ENCODE measurements at regions not wholly inside any gene's neighbourhood (a gene's known extent, or its start where the extent isn't known, plus 50 kb on each side); places are given as distances from the start of the nearest gene placed in this dataset.

GRCh38 chr1:191575746-191576145 lies 582.5 kb upstream of the RGS18 start:
- H3K56ac ChIP-seq (ENCODE audit: insufficient read length, low read depth, low read length): no peak overlapping the region
- no peak overlapping the region for H3K4me3 Mint-ChIP-seq
- H2BK12ac ChIP-seq (ENCODE audit: insufficient read length, low read depth, low read length): no peak overlapping the region
- H2BK5ac ChIP-seq (ENCODE audit: insufficient read length, low read length): no peak overlapping the region
- no peak overlapping the region for H2BK20ac ChIP-seq (ENCODE audit: low read depth, low read length, poor library complexity, severe bottlenecking)
- no peaks in the 10 kb centered on the region for H3K4me1 ChIP-seq (ENCODE audit: insufficient read depth, low read length)
- no peak overlapping the region for H2BK120ac ChIP-seq (ENCODE audit: low read depth, low read length, poor library complexity, severe bottlenecking)
- no peak overlapping the region for H3K4me2 ChIP-seq (ENCODE audit: insufficient read depth, insufficient read length, low read length)
- no peak overlapping the region for H2BK15ac ChIP-seq (ENCODE audit: low read depth, low read length)
- H3K79me2 ChIP-seq (ENCODE audit: insufficient read depth, low read length): no peaks in the 10 kb centered on the region
- H3K79me1 ChIP-seq (ENCODE audit: insufficient read depth, low read depth, low read length, poor library complexity, severe bottlenecking): no peaks in the 10 kb centered on the region
- no peaks in the 10 kb centered on the region for H3K27me3 ChIP-seq (ENCODE audit: insufficient read depth, low read length)
- H3K23ac ChIP-seq (ENCODE audit: insufficient read length, low read depth, low read length): no peak overlapping the region
- no peaks in the 10 kb centered on the region for H3K9me3 ChIP-seq (ENCODE audit: control insufficient read depth, low read depth, low read length)
- no peak overlapping the region for H2AK5ac ChIP-seq (ENCODE audit: insufficient read length, low read length)
- H3K18ac ChIP-seq (ENCODE audit: insufficient read length, low read depth, low read length): no peak overlapping the region
- no peaks in the 10 kb centered on the region for H4K20me1 ChIP-seq (ENCODE audit: control insufficient read depth, insufficient read depth, insufficient read length)
- H3K9me3 Mint-ChIP-seq: peaks cover 0 to 4% of the 10 kb centered on the region in 2 experiments; a peak in 2 of 5 replicates
- no peak overlapping the region for H2AFZ ChIP-seq (ENCODE audit: low read length)
- H3K27ac Mint-ChIP-seq: no peak overlapping the region
- no CpG with 5 or more reads among the region's 3 CpGs for WGBS (ENCODE audit: extremely low coverage, insufficient read length, low lambda C conversion rate)
- H3K36me3 Mint-ChIP-seq (ENCODE audit: insufficient read depth in 1 of 3, low read depth in 3 of 3): no peaks in the 10 kb centered on the region
- H3K27ac ChIP-seq (ENCODE audit: insufficient read length, low read depth, low read length): no peak overlapping the region
- H3K14ac ChIP-seq (ENCODE audit: insufficient read depth, low read length): no peak overlapping the region
- H4K8ac ChIP-seq (replicated peaks; ENCODE audit: insufficient read length, low read depth, low read length): no peak overlapping the region
- no peak overlapping the region for H3T11ph ChIP-seq (ENCODE audit: low read length)
- H3K27me3 Mint-ChIP-seq (ENCODE audit: low read depth): no peaks in the 10 kb centered on the region
- H4K91ac ChIP-seq (ENCODE audit: insufficient read length, low read depth, low read length): no peak overlapping the region
- no peaks in the 10 kb centered on the region for H3K4me1 Mint-ChIP-seq
- no peak for TF ChIP-seq CTCF (conservative IDR thresholded peaks at IDR 0.05)
- no peak overlapping the region for H3K4ac ChIP-seq (ENCODE audit: low read depth, low read length)
- DNase-seq: no peak
- no peak overlapping the region for H4K5ac ChIP-seq (ENCODE audit: insufficient read length, low read depth, low read length)
- no peaks in the 10 kb centered on the region for H3K23me2 ChIP-seq (ENCODE audit: insufficient read length, low read depth, low read length, poor library complexity, severe bottlenecking)
- H3K9ac ChIP-seq (ENCODE audit: extremely low read depth, insufficient read length, low read length): no peak overlapping the region
